DOHH2 (cell line): ENCODE measurements at regions not wholly inside any gene's neighbourhood (a gene's known extent, or its start where the extent isn't known, plus 50 kb on each side); places are given as distances from the start of the nearest gene placed in this dataset.

Experiments used
- EZH2phosphoT487 ChIP-seq: fragments of 200-600 bp; sonication (generic); IDR thresholded peaks from 2 replicates; pipeline ENCODE4 v1.6.1; 2017; ENCODE audit warnings: borderline replicate concordance, mild to moderate bottlenecking, antibody characterized with exemption, low read length, moderate library complexity, mixed read lengths
- TF ChIP-seq, protein P1 (sequence below): fragments of 200-600 bp; sonication (generic); IDR thresholded peaks from one replicate; pipeline ENCODE4 v1.5.1; 2014; ENCODE audit warnings: antibody characterized with exemption, mild to moderate bottlenecking, low read depth, low read length; ENCODE audit not compliant: poor library complexity, severe bottlenecking

DNA sequence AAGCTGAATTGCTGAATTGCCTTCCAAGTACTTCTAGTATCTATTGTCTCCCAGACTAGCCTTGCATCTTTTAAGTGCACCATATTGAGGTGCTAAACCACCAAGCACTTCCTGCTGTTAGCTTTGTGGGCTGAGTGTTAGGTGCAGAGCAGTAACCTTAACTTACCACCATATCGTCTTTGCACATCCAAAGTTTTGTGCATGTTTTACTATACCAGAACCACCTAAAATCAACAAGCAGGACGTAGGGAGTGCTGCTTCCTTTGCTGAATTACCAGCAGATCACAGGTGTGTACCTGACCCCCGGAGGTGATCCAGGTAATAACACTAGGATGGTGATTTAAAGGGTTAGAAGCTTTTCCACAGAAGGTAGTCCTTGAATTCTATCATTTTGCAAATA, 359.9 kb upstream of the HNRNPA3 start:
- TF ChIP-seq, protein P1, sequence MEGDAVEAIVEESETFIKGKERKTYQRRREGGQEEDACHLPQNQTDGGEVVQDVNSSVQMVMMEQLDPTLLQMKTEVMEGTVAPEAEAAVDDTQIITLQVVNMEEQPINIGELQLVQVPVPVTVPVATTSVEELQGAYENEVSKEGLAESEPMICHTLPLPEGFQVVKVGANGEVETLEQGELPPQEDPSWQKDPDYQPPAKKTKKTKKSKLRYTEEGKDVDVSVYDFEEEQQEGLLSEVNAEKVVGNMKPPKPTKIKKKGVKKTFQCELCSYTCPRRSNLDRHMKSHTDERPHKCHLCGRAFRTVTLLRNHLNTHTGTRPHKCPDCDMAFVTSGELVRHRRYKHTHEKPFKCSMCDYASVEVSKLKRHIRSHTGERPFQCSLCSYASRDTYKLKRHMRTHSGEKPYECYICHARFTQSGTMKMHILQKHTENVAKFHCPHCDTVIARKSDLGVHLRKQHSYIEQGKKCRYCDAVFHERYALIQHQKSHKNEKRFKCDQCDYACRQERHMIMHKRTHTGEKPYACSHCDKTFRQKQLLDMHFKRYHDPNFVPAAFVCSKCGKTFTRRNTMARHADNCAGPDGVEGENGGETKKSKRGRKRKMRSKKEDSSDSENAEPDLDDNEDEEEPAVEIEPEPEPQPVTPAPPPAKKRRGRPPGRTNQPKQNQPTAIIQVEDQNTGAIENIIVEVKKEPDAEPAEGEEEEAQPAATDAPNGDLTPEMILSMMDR: no peak
- no peak for TF ChIP-seq EZH2phosphoT487
